ENCODE measurements at regions not wholly inside any gene's neighbourhood (a gene's known extent, or its start where the extent isn't known, plus 50 kb on each side); places are given as distances from the start of the nearest gene placed in this dataset.

GRCh38 chr5:23027830-23028229, 174.7 kb upstream of the CDH12 start:
- Histone ChIP-seq H3K9me3 (ENCODE audit: low read length) (no peaks in the 10 kb centered on the region), H3K27ac (ENCODE audit: low read length) (no peak overlapping the region), H3K4me1 (ENCODE audit: insufficient read depth, low read length) (no peaks in the 10 kb centered on the region), H4K20me1 (ENCODE audit: low read length) (no peaks in the 10 kb centered on the region), H2AFZ (ENCODE audit: low read length) (no peak overlapping the region), H3K27me3 (ENCODE audit: low read length) (no peaks in the 10 kb centered on the region), H3K9me2 (replicated peaks; ENCODE audit: low read length) (no peaks in the 10 kb centered on the region), H3K79me2 (ENCODE audit: low read length) (no peaks in the 10 kb centered on the region), H3F3A (ENCODE audit: low read length, unreplicated experiment) (no peaks in the 10 kb centered on the region), H3K4me3 (ENCODE audit: low read length) (no peak overlapping the region), H3K4me2 (ENCODE audit: low read length) (no peak overlapping the region), H3K9ac (ENCODE audit: low read length) (no peak overlapping the region), H3K36me3 (ENCODE audit: low read depth, low read length) (no peaks in the 10 kb centered on the region)
- intact Hi-C loops (cut with micrococcal nuclease): no loop called here
- no peak for ATAC-seq
- ChIA-PET POLR2A (ENCODE audit: unreplicated experiment) (no interaction called here), CTCF (no interaction called here)
- no peak for DNase-seq
- TF ChIP-seq EZH2 (IDR thresholded peaks at IDR 0.05; ENCODE audit: low read length, unreplicated experiment): no peak
- TF ChIP-seq, protein P1, sequence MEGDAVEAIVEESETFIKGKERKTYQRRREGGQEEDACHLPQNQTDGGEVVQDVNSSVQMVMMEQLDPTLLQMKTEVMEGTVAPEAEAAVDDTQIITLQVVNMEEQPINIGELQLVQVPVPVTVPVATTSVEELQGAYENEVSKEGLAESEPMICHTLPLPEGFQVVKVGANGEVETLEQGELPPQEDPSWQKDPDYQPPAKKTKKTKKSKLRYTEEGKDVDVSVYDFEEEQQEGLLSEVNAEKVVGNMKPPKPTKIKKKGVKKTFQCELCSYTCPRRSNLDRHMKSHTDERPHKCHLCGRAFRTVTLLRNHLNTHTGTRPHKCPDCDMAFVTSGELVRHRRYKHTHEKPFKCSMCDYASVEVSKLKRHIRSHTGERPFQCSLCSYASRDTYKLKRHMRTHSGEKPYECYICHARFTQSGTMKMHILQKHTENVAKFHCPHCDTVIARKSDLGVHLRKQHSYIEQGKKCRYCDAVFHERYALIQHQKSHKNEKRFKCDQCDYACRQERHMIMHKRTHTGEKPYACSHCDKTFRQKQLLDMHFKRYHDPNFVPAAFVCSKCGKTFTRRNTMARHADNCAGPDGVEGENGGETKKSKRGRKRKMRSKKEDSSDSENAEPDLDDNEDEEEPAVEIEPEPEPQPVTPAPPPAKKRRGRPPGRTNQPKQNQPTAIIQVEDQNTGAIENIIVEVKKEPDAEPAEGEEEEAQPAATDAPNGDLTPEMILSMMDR (conservative IDR thresholded peaks at IDR 0.05; ENCODE audit: low read depth, low read length): no peak
- no peak for TF ChIP-seq EZH2phosphoT487 (IDR thresholded peaks at IDR 0.05; ENCODE audit: borderline replicate concordance, low read length)
- no TSS peak for BruUV-seq (replicated peaks)

GRCh38 chr5:23027331-23027730, 174.2 kb upstream of the CDH12 start:
- TF ChIP-seq EZH2 (IDR thresholded peaks at IDR 0.05; ENCODE audit: low read length, unreplicated experiment): no peak
- no peak for TF ChIP-seq EZH2phosphoT487 (IDR thresholded peaks at IDR 0.05; ENCODE audit: borderline replicate concordance, low read length)
- TF ChIP-seq, protein P1 (conservative IDR thresholded peaks at IDR 0.05; ENCODE audit: low read depth, low read length): no peak
- Histone ChIP-seq H3K9ac (ENCODE audit: low read length) (no peak overlapping the region), H3K4me1 (ENCODE audit: insufficient read depth, low read length) (no peaks in the 10 kb centered on the region), H3F3A (ENCODE audit: low read length, unreplicated experiment) (no peaks in the 10 kb centered on the region), H3K27me3 (ENCODE audit: low read length) (no peaks in the 10 kb centered on the region), H3K9me3 (ENCODE audit: low read length) (no peaks in the 10 kb centered on the region), H3K9me2 (replicated peaks; ENCODE audit: low read length) (no peaks in the 10 kb centered on the region), H3K4me2 (ENCODE audit: low read length) (no peak overlapping the region), H3K4me3 (ENCODE audit: low read length) (no peak overlapping the region), H3K27ac (ENCODE audit: low read length) (no peak overlapping the region), H3K79me2 (ENCODE audit: low read length) (no peaks in the 10 kb centered on the region), H3K36me3 (ENCODE audit: low read depth, low read length) (no peaks in the 10 kb centered on the region), H4K20me1 (ENCODE audit: low read length) (no peaks in the 10 kb centered on the region), H2AFZ (ENCODE audit: low read length) (no peak overlapping the region)
- ATAC-seq (no peak), DNase-seq (no peak)
- no TSS peak for BruUV-seq (replicated peaks)
- ChIA-PET CTCF (no interaction called here), POLR2A (ENCODE audit: unreplicated experiment) (no interaction called here)
- intact Hi-C loops (cut with micrococcal nuclease): no loop called here

DNA sequence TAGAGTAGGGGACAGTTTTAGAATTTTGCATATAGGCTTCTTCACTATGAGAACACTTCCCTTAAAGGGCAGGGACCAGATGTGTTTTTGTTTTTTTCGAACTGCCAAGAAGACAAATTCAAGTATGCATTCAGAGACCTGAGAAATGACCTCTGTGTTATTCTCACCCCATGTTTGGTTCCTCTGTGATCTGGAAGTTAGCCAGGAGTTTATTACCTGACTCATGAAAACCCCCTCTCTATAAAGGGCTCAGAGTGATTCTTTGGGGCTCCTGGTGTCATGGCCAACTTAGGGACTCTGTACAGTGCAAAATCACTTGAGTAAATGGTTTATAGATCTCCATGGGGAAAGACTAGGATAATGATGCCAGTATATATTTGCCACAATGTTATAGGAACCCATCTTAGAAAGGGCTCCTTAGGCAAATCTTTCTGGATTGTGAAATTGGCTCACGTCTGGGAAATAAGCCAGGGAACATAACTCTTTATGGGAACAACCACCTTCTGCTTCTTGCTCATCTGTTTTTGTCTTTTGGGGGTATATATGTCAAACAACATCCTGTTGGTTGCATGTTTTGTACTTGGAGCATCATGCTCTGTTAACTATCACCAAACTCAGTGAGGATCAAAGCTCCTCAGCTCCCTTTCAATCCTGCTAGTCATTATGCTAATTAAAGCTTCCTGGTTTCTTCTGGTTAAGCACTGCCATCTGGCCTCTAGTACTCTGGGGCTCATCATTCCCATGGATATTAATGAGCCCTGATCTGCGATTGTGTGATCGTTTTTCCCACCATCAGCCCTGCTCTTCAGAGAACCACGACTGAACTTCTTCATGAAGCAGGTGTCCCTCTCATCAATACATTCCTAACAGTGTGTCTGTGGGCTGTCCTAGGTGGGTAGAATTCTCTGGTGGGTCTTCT, 173.4 kb upstream of the CDH12 start:
- Histone ChIP-seq H3F3A (ENCODE audit: low read length, unreplicated experiment) (no peaks in the 10 kb centered on the region), H3K36me3 (ENCODE audit: low read depth, low read length) (no peaks in the 10 kb centered on the region), H3K4me1 (ENCODE audit: insufficient read depth, low read length) (no peaks in the 10 kb centered on the region), H3K9ac (ENCODE audit: low read length) (no peak overlapping the region), H4K20me1 (ENCODE audit: low read length) (no peaks in the 10 kb centered on the region), H3K79me2 (ENCODE audit: low read length) (no peaks in the 10 kb centered on the region), H3K4me3 (ENCODE audit: low read length) (no peak overlapping the region), H3K9me2 (replicated peaks; ENCODE audit: low read length) (no peaks in the 10 kb centered on the region), H3K4me2 (ENCODE audit: low read length) (no peak overlapping the region), H3K27me3 (ENCODE audit: low read length) (no peaks in the 10 kb centered on the region), H2AFZ (ENCODE audit: low read length) (no peak overlapping the region), H3K27ac (ENCODE audit: low read length) (no peak overlapping the region), H3K9me3 (ENCODE audit: low read length) (peaks cover 4% of the 10 kb centered on the region; the same call in 1 of the 2 replicates)
- CTCF ChIA-PET: no interaction called here
- TF ChIP-seq EZH2 (IDR thresholded peaks at IDR 0.05; ENCODE audit: low read length, unreplicated experiment): no peak
- TF ChIP-seq, protein P1 (conservative IDR thresholded peaks at IDR 0.05; ENCODE audit: low read depth, low read length): no peak
- TF ChIP-seq EZH2phosphoT487 (IDR thresholded peaks at IDR 0.05; ENCODE audit: borderline replicate concordance, low read length): no peak
- intact Hi-C loops (cut with micrococcal nuclease): no loop called here
- DNase-seq: no peak
- BruUV-seq (replicated peaks): no TSS peak
- POLR2A ChIA-PET (ENCODE audit: unreplicated experiment): no interaction called here
- no peak for ATAC-seq

Data from PC-3 (cell line).